ENCODE measurements at regions not wholly inside any gene's neighbourhood (a gene's known extent, or its start where the extent isn't known, plus 50 kb on each side); places are given as distances from the start of the nearest gene placed in this dataset.

DNA sequence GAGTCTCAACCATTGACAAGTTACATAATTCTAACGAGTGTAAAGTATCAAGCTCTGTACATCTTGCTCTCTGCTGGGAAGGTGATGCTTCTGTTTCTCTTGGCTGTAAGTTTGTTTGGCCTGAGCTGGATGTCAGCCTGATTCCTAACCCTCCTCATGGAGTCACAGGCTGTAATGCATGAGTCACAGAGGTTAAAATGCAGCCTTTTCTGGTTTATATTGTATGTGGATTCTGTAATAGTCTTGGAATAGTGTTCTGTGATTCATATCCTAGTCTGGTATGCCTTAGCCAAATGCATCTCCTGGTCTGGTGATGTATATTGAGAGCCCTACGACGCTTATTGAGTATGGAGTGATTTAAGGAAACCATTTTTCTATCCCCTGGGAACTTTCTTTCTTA, 104.5 kb upstream of the FRMD6 start:
- Histone ChIP-seq H3K4me2 (ENCODE audit: low read depth, low read length, poor library complexity, severe bottlenecking) (no peak overlapping the region), H2AFZ (ENCODE audit: low read depth, low read length, severe bottlenecking) (no peak overlapping the region), H3F3A (ENCODE audit: insufficient read depth) (no peaks in the 10 kb centered on the region), H3K27ac (ENCODE audit: low read depth, low read length) (no peak overlapping the region), H3K9me3 (ENCODE audit: insufficient read depth, low read length) (no peaks in the 10 kb centered on the region), H3K9me2 (replicated peaks; ENCODE audit: insufficient read depth, low read length) (no peaks in the 10 kb centered on the region), H3K9ac (ENCODE audit: low read length) (no peak overlapping the region), H3K4me3 (ENCODE audit: insufficient read depth, low read length, poor library complexity, severe bottlenecking) (no peak overlapping the region), H3K79me2 (ENCODE audit: insufficient read depth, low read length) (no peaks in the 10 kb centered on the region), H4K20me1 (ENCODE audit: low read depth, low read length) (no peaks in the 10 kb centered on the region), H3K27me3 (ENCODE audit: low read length) (no peaks in the 10 kb centered on the region), H3K36me3 (ENCODE audit: low read length) (no peaks in the 10 kb centered on the region)
- TF ChIP-seq, protein P1, sequence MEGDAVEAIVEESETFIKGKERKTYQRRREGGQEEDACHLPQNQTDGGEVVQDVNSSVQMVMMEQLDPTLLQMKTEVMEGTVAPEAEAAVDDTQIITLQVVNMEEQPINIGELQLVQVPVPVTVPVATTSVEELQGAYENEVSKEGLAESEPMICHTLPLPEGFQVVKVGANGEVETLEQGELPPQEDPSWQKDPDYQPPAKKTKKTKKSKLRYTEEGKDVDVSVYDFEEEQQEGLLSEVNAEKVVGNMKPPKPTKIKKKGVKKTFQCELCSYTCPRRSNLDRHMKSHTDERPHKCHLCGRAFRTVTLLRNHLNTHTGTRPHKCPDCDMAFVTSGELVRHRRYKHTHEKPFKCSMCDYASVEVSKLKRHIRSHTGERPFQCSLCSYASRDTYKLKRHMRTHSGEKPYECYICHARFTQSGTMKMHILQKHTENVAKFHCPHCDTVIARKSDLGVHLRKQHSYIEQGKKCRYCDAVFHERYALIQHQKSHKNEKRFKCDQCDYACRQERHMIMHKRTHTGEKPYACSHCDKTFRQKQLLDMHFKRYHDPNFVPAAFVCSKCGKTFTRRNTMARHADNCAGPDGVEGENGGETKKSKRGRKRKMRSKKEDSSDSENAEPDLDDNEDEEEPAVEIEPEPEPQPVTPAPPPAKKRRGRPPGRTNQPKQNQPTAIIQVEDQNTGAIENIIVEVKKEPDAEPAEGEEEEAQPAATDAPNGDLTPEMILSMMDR (IDR thresholded peaks at IDR 0.05; ENCODE audit: insufficient read depth, low read length, poor library complexity, severe bottlenecking) = no peak
- no peak for TF ChIP-seq EZH2phosphoT487 (conservative IDR thresholded peaks at IDR 0.05; ENCODE audit: low read length)

DNA sequence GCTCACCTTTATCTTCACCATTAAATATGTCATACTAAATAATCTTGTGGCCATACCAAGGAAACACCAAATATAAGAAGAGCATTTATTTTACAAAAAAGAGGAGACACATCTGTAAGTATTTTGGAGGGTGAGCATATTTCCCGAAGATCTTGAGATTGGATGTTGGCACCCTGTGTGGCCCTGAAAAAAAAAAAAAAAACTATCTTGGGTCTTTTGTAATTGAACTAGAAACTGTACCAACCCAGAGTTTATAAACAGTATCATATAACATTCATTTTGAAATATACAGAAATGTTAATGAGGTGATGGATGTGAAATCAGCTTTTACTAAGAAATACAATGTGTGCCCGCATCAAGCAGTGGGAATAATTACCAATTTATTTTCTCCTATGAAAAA, 104.0 kb upstream of the FRMD6 start:
- H3K79me2 ChIP-seq (ENCODE audit: insufficient read depth, low read length) = no peaks in the 10 kb centered on the region
- H3K9me2 ChIP-seq (replicated peaks; ENCODE audit: insufficient read depth, low read length) = no peaks in the 10 kb centered on the region
- H3K9me3 ChIP-seq (ENCODE audit: insufficient read depth, low read length) = no peaks in the 10 kb centered on the region
- no peak overlapping the region for H3K27ac ChIP-seq (ENCODE audit: low read depth, low read length)
- no peak overlapping the region for H3K4me2 ChIP-seq (ENCODE audit: low read depth, low read length, poor library complexity, severe bottlenecking)
- H3K27me3 ChIP-seq (ENCODE audit: low read length) = no peaks in the 10 kb centered on the region
- no peak overlapping the region for H3K9ac ChIP-seq (ENCODE audit: low read length)
- no peak overlapping the region for H2AFZ ChIP-seq (ENCODE audit: low read depth, low read length, severe bottlenecking)
- H3K36me3 ChIP-seq (ENCODE audit: low read length) = no peaks in the 10 kb centered on the region
- H3K4me3 ChIP-seq (ENCODE audit: insufficient read depth, low read length, poor library complexity, severe bottlenecking) = no peak overlapping the region
- no peaks in the 10 kb centered on the region for H4K20me1 ChIP-seq (ENCODE audit: low read depth, low read length)
- no peaks in the 10 kb centered on the region for H3F3A ChIP-seq (ENCODE audit: insufficient read depth)
- no peak for TF ChIP-seq EZH2phosphoT487 (conservative IDR thresholded peaks at IDR 0.05; ENCODE audit: low read length)
- TF ChIP-seq, protein P1 (IDR thresholded peaks at IDR 0.05; ENCODE audit: insufficient read depth, low read length, poor library complexity, severe bottlenecking) = no peak

DNA sequence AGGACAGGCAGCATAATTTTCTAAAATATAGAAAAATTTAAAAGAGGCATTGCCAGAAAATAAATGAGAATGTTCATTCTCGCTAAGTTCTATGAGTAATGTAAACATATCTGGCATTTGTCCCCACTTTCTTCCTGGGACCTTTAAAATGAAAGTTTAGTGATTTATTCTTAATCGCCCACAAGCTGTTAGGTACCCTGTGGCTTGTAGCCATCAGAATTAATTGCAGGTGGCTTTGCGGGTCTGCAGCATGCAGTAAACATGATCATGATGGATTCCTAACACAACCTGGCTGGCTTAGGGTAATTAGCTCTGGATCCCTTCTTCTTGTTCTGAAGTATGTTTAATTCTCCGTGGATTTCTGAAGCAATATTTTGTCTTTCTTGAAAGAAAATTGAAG, 103.5 kb upstream of the FRMD6 start:
- Histone ChIP-seq H3K79me2 (ENCODE audit: insufficient read depth, low read length) (no peaks in the 10 kb centered on the region), H3K27ac (ENCODE audit: low read depth, low read length) (no peak overlapping the region), H3K27me3 (ENCODE audit: low read length) (no peaks in the 10 kb centered on the region), H3K9ac (ENCODE audit: low read length) (no peak overlapping the region), H3K4me3 (ENCODE audit: insufficient read depth, low read length, poor library complexity, severe bottlenecking) (no peak overlapping the region), H3K36me3 (ENCODE audit: low read length) (no peaks in the 10 kb centered on the region), H3K9me2 (replicated peaks; ENCODE audit: insufficient read depth, low read length) (no peaks in the 10 kb centered on the region), H3K4me2 (ENCODE audit: low read depth, low read length, poor library complexity, severe bottlenecking) (no peak overlapping the region), H2AFZ (ENCODE audit: low read depth, low read length, severe bottlenecking) (no peak overlapping the region), H3K9me3 (ENCODE audit: insufficient read depth, low read length) (no peaks in the 10 kb centered on the region), H3F3A (ENCODE audit: insufficient read depth) (no peaks in the 10 kb centered on the region), H4K20me1 (ENCODE audit: low read depth, low read length) (no peaks in the 10 kb centered on the region)
- TF ChIP-seq, protein P1 (IDR thresholded peaks at IDR 0.05; ENCODE audit: insufficient read depth, low read length, poor library complexity, severe bottlenecking) = no peak
- TF ChIP-seq EZH2phosphoT487 (conservative IDR thresholded peaks at IDR 0.05; ENCODE audit: low read length) = no peak

DNA sequence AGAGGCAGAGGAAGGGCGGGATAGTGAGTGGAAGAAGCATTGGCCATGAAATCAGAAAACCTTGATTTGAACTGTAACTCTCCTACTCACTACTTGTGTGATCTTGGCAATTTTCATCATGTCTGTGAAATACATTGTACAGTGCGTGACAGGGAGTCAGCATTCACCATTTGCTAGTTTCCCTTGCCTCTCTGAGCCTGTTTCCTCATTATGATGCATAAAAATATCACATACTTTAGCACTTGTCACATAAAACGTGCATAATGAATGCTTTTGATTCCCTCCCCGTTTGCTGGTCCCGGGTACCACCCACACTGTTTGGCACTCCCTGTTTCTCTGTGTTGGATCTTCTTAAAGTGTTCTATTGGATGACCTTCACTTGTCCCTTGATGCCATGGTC, 101.1 kb upstream of the FRMD6 start:
- H3F3A ChIP-seq (ENCODE audit: insufficient read depth) = no peaks in the 10 kb centered on the region
- H3K4me3 ChIP-seq (ENCODE audit: insufficient read depth, low read length, poor library complexity, severe bottlenecking) = no peak overlapping the region
- no peaks in the 10 kb centered on the region for H4K20me1 ChIP-seq (ENCODE audit: low read depth, low read length)
- H3K4me2 ChIP-seq (ENCODE audit: low read depth, low read length, poor library complexity, severe bottlenecking) = no peak overlapping the region
- H3K79me2 ChIP-seq (ENCODE audit: insufficient read depth, low read length) = no peaks in the 10 kb centered on the region
- H3K9ac ChIP-seq (ENCODE audit: low read length) = no peak overlapping the region
- no peak for TF ChIP-seq EZH2phosphoT487 (conservative IDR thresholded peaks at IDR 0.05; ENCODE audit: low read length)
- TF ChIP-seq, protein P1 (IDR thresholded peaks at IDR 0.05; ENCODE audit: insufficient read depth, low read length, poor library complexity, severe bottlenecking) = no peak
- no peak overlapping the region for H2AFZ ChIP-seq (ENCODE audit: low read depth, low read length, severe bottlenecking)
- H3K36me3 ChIP-seq (ENCODE audit: low read length) = no peaks in the 10 kb centered on the region
- H3K9me3 ChIP-seq (ENCODE audit: insufficient read depth, low read length) = no peaks in the 10 kb centered on the region
- H3K27ac ChIP-seq (ENCODE audit: low read depth, low read length) = no peak overlapping the region
- H3K27me3 ChIP-seq (ENCODE audit: low read length) = no peaks in the 10 kb centered on the region
- no peaks in the 10 kb centered on the region for H3K9me2 ChIP-seq (replicated peaks; ENCODE audit: insufficient read depth, low read length)
